Body of pancreas (tissue), 4 donors: ENCODE measurements at regions not wholly inside any gene's neighbourhood (a gene's known extent, or its start where the extent isn't known, plus 50 kb on each side); places are given as distances from the start of the nearest gene placed in this dataset.

Experiments used
- CTCF ChIP-seq, 7 experiments: fragments of 450-650 bp in 4 of 7; fragments of 200-600 bp in 3 of 7; sonication (generic) in 3 of 7; IDR thresholded peaks; one replicate each; pipeline ENCODE4 v1.5.1; 2016 to 2019; ENCODE audit warnings: antibody characterized with exemption in 7 of 7
- POLR2A ChIP-seq, 3 donors: fragments of 450-650 bp; IDR thresholded peaks; one replicate each; pipeline ENCODE4 v1.6.1; 2016; ENCODE audit warnings: antibody characterized with exemption in 3 of 3, mild to moderate bottlenecking in 2 of 3

GRCh38 chr3:176362191-176362731, 835.0 kb downstream of the TBL1XR1 start:
- TF ChIP-seq POLR2A (IDR thresholded peaks at IDR 0.05): no peak
- TF ChIP-seq CTCF (IDR thresholded peaks at IDR 0.05): no peak
